ENCODE measurements at regions not wholly inside any gene's neighbourhood (a gene's known extent, or its start where the extent isn't known, plus 50 kb on each side); places are given as distances from the start of the nearest gene placed in this dataset.

DNA sequence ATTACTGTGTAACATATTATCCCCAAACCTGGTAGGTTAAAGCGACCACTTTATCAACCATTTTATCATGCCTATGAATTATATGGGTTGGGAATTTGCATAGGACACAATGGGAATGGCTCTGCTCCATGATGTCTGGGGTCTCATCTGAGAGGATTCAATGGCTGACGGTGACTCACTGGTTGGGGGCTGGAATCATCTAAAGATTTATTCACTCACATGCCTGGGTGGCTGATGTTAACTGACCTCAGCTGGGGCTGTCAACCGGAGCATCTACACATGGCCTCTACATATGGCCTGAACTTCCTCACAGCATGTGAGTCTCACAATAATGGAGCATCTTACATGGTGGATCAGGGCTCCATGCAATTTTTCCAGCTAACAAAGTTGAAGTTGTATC lies 313.1 kb upstream of the PPP2R3A start:
- Histone ChIP-seq H4K20me1 (ENCODE audit: insufficient read depth, low read length) (no peaks in the 10 kb centered on the region), H2AFZ (replicated peaks; ENCODE audit: low read length, poor library complexity) (no peak overlapping the region), H3K4me2 (ENCODE audit: low read depth, low read length) (no peak overlapping the region), H2BK15ac (ENCODE audit: low read depth, low read length) (no peak overlapping the region), H3K36me3 (ENCODE audit: control insufficient read depth, insufficient read depth, low read length) (no peaks in the 10 kb centered on the region), H3K9me3 (ENCODE audit: control insufficient read depth, insufficient read depth, low read length) (peaks cover 13% of the 10 kb centered on the region; the same call in 1 of the 2 replicates), H4K5ac (ENCODE audit: low read depth, low read length) (no peak overlapping the region), H4K91ac (ENCODE audit: insufficient read depth, low read depth, low read length) (no peak overlapping the region), H3K9me1 (ENCODE audit: insufficient read depth, low read length) (no peaks in the 10 kb centered on the region), H2AK9ac (replicated peaks; ENCODE audit: low read depth, low read length, poor library complexity) (no peak overlapping the region), H2BK120ac (ENCODE audit: low read depth, low read length) (no peak overlapping the region), H3K27ac (ENCODE audit: insufficient read depth, low read length) (no peak overlapping the region), H3K4ac (ENCODE audit: low read depth, low read length) (no peak overlapping the region), H4K8ac (ENCODE audit: low read depth in 2 of 2, low read length in 2 of 2) (no peak overlapping the region), H3K4me1 (ENCODE audit: control insufficient read depth, insufficient read depth, low read length) (no peaks in the 10 kb centered on the region), H3K9ac (ENCODE audit: low read depth, low read length) (no peak overlapping the region), H2BK5ac (ENCODE audit: low read depth, low read length, poor library complexity, severe bottlenecking) (no peak overlapping the region), H3K4me3 (ENCODE audit: insufficient read depth, low read depth, low read length) (no peak overlapping the region), H3K23ac (ENCODE audit: low read depth, low read length) (no peak overlapping the region), H3K14ac (replicated peaks; ENCODE audit: low read depth, low read length) (no peak overlapping the region), H3K79me1 (ENCODE audit: low read depth in 1 of 2, low read length in 2 of 2) (no peaks in the 10 kb centered on the region), H2BK20ac (ENCODE audit: low read depth, low read length) (no peak overlapping the region), H3K18ac (ENCODE audit: low read depth, low read length) (no peak overlapping the region), H3K27me3 (ENCODE audit: control insufficient read depth, insufficient read depth, low read length) (no peaks in the 10 kb centered on the region), H3K56ac (ENCODE audit: extremely low read depth, insufficient read depth, low read length) (no peak overlapping the region), H2AK5ac (ENCODE audit: low read depth, low read length) (no peak overlapping the region)
- CTCF ChIA-PET: no interaction called here
- no TSS peak for BruUV-seq (replicated peaks)
- DNase-seq: no peak
- no peak for ATAC-seq (ENCODE audit: low read depth)
- intact Hi-C loops (cut with micrococcal nuclease) (no loop called here), dilution Hi-C loops (cut with HindIII; ENCODE audit: low sequenced_read_pairs, unreplicated experiment) (no loop called here), in situ Hi-C loops (cut with MboI; ENCODE audit: low sequenced_read_pairs) (no loop called here)
- 80% methylated on average over 1 of the region's 3 CpGs; no CpG with 5 or more reads in 1 of the 2 experiments for whole genome bisulfite sequencing, 2 experiments (ENCODE audit: extremely low coverage in 2 of 2, insufficient read length in 1 of 2)
- TF ChIP-seq FOS (IDR thresholded peaks at IDR 0.05; ENCODE audit: low read depth, low read length) (no peak), RAD21 (IDR thresholded peaks at IDR 0.05; ENCODE audit: low read length) (no peak), CHD1 (IDR thresholded peaks at IDR 0.05; ENCODE audit: low read depth, low read length) (no peak), MXI1 (IDR thresholded peaks at IDR 0.05; ENCODE audit: borderline replicate concordance, low read depth, low read length) (no peak), BHLHE40 (IDR thresholded peaks at IDR 0.05; ENCODE audit: low read depth, low read length) (no peak), ELK1 (IDR thresholded peaks at IDR 0.05; ENCODE audit: borderline replicate concordance, low read depth, low read length) (no peak), CEBPB (IDR thresholded peaks at IDR 0.05; ENCODE audit: low read depth, low read length) (no peak)
- POLR2A ChIA-PET (ENCODE audit: unreplicated experiment): no interaction called here
